ENCODE measurements at regions not wholly inside any gene's neighbourhood (a gene's known extent, or its start where the extent isn't known, plus 50 kb on each side); places are given as distances from the start of the nearest gene placed in this dataset.

GRCh38 chr7:116439005-116439404, 60.5 kb upstream of the CAV2 start:
- TF ChIP-seq, protein P1, sequence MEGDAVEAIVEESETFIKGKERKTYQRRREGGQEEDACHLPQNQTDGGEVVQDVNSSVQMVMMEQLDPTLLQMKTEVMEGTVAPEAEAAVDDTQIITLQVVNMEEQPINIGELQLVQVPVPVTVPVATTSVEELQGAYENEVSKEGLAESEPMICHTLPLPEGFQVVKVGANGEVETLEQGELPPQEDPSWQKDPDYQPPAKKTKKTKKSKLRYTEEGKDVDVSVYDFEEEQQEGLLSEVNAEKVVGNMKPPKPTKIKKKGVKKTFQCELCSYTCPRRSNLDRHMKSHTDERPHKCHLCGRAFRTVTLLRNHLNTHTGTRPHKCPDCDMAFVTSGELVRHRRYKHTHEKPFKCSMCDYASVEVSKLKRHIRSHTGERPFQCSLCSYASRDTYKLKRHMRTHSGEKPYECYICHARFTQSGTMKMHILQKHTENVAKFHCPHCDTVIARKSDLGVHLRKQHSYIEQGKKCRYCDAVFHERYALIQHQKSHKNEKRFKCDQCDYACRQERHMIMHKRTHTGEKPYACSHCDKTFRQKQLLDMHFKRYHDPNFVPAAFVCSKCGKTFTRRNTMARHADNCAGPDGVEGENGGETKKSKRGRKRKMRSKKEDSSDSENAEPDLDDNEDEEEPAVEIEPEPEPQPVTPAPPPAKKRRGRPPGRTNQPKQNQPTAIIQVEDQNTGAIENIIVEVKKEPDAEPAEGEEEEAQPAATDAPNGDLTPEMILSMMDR (conservative IDR thresholded peaks at IDR 0.05; ENCODE audit: low read length) = no peak
- TF ChIP-seq EZH2phosphoT487 (IDR thresholded peaks at IDR 0.05; ENCODE audit: borderline replicate concordance, low read depth, low read length) = no peak

Measured in OCI-LY7 (cell line).